HG03521 (cell line): ENCODE measurements at regions not wholly inside any gene's neighbourhood (a gene's known extent, or its start where the extent isn't known, plus 50 kb on each side); places are given as distances from the start of the nearest gene placed in this dataset.

Experiments used
- ATAC-seq: cut with Tn5 transposase; IDR thresholded peaks from one replicate; pipeline ENCODE4 v1.9.1; 2021; ENCODE audit warnings: mild to moderate bottlenecking, moderate library complexity; ENCODE audit not compliant: unreplicated experiment

DNA sequence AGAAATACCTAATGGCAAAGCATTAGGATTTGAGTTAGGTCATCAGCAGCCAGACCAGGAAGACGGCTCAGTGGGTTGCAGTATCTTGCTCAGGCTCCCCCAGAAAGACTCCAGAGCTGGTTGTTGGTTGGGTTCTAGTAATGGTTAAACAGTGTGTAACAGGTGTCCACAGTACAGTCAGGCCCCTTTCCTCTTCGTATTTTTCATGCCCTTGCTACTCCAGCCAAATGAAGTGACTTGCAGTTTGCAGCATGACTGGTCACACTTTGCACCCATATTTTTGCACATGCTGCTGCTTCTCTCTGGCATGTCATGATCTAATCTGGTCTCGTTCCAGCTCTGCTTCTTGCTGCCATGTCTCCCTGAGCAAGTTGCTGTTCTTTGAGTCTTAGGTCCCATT lies 60.6 kb upstream of the TRPC7 start:
- ATAC-seq, result no peak

DNA sequence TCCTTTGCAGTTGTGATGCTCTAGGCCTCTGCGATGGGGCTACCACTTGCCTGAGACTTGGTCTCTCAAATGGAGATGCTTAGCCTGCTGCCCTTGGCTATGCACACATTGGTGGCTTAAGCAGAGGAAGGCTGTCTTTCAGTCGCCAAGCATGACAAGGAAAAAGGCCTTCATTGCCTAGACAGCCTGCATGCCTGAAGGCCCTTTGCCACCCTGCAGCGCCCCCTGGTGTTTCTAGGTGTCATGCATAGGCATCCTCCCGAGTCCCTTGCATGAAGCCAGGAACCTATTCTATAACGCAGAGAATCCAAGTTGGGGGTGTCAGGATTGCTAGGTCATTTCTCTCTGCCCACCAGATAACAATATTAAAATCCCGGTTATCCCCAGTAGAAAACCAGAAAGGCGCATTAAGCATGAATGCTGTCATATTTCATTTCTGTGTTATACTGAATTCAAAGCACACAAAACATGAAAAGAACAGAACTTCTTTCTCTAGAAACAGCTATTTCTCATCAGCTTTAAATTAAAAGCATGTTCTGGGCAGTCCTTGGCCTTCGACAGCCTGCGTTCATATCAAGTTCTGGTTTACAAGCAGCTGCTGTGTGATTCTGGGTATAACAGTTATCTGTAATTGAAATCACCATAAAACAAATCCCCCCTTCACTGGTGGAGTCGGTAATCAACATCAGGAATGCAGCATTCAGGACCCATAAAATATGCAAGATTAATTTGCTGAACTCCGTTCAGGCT lies 59.7 kb upstream of the TRPC7 start:
- peak; percentile 76 for ATAC-seq

DNA sequence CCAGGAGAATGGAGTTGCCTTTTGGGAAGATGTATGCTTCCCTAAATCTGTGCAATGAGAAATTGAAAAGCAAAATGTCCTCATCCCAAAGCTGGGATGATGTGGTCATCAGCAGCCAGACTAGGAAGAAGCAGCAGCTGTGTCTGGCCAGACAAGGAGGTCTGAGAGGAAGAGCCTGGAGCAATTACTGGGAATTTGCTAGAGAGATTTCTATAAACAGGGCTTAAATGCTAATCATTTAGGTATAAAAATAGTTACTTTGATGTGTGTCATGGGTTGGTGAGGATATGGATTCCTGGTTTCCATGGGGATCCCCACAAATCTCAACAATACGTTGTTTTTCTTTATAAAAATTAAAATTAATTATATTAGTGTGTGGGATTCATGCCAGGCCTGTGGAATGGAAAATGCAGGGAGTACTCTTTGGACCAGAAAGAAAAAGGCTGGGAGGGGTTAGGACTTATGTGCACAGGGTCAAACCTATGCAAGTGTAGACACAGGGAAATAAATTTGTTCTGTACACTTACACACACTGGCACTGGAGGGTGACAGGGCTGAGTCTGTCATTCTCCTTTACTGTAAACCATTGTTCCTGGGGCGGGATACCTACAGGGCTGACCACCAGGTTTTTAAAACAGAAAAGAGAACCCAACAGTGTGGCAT lies 58.7 kb upstream of the TRPC7 start:
- no peak for ATAC-seq

DNA sequence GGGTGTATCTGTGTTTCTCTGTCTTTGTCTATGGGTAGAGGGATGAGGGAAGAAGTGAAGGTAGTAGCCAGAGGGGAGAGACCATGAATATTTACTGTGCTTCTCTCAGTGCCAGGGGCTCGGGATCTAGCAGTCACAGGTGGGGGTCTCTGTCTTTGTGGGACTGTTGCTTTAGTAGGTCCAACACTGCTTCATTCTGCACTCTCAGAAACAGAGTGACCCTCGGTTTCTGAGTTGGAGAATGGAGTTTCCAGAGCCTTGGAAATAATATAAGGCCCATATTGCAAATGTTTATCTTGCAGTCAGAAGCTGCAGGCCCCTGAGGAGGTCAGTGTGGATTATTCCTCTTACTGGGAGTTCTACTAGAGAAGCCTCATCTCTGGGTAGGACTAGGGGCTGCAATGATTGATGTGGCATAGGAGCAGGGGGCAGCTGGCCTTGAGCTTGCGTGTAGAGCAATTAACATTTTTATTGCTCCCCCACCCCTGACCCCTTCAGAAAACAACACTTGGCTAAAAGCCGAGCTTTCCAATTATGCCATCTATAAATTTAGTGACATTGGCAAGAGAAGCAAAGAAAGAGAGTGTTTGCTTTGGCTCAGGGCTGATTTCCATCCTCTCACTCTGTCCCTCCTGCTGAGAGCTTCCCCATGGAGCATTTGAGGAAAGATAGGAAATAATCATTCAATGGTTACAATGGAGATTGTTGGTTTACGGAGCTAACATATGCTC lies 55.0 kb upstream of the TRPC7 start:
- ATAC-seq, result no peak

DNA sequence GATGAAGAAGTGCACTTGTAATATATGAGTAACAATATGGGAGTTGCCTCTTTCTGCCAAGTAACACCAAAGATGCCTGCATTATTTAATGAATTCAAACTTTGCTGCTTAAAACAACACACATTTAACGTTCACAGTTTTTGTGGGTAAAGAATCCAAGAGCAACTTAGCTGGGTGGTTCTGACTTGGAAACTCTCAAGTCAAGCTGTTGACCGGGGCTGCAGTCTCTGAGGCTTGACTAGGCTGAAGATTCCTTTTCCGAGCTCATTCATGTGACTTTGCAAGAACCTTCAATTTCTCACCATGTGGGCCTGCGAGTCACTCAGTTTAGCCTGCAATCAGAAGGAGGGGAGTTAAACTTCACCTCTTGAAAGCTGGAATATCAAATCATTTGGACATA lies 53.0 kb upstream of the TRPC7 start:
- ATAC-seq, result no peak
